ENCODE measurements at regions not wholly inside any gene's neighbourhood (a gene's known extent, or its start where the extent isn't known, plus 50 kb on each side); places are given as distances from the start of the nearest gene placed in this dataset.
"Not testable (repeated sequence)": the region's sequence is repeated elsewhere in the genome, so short reads cannot be mapped to it uniquely, and the experiment has no call there.

DNA sequence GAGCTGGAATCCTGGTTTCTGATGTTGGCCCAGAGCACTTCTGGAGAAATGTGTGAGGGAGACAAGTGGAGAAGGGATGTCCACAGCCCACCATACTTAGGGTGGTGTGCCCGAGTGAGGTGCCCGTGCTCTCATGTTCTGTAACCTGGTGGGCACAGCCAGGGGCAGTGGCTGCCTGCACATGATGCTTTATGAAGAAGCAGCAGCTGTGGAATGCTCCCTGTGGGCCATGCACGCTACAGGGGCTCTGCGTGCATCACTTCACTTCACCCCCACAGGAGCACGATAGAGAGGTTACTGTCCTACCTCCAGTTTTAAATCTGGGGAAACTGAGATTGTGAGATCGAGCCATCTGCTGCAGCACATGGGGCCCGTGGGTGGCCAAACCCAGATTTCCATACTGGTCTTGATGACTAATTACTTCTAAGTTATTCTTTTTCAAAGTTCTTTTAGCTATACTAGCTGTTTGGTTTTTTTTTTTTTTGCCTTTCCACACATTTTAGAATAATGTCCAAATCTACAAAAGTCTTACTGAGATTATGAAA lies 441.6 kb downstream of the GADD45G start:
- no peak for DNase-seq

- DNase-seq = no peak
These were observed 443.0 kb downstream of the GADD45G start for GRCh38 chr9:90047828-90048227.

- no peak for DNase-seq
These were observed 447.6 kb downstream of the GADD45G start for GRCh38 chr9:90052366-90052765.

- DNase-seq = no peak
These were observed 448.2 kb downstream of the GADD45G start for GRCh38 chr9:90053027-90053426.

GRCh38 chr9:90054810-90055209 lies 450.0 kb downstream of the GADD45G start:
- DNase-seq = peak; percentile 46

GRCh38 chr9:90055226-90055625 lies 450.4 kb downstream of the GADD45G start:
- DNase-seq = no peak

- DNase-seq = no peak
These were observed 452.5 kb downstream of the GADD45G start for GRCh38 chr9:90057361-90057760.

DNA sequence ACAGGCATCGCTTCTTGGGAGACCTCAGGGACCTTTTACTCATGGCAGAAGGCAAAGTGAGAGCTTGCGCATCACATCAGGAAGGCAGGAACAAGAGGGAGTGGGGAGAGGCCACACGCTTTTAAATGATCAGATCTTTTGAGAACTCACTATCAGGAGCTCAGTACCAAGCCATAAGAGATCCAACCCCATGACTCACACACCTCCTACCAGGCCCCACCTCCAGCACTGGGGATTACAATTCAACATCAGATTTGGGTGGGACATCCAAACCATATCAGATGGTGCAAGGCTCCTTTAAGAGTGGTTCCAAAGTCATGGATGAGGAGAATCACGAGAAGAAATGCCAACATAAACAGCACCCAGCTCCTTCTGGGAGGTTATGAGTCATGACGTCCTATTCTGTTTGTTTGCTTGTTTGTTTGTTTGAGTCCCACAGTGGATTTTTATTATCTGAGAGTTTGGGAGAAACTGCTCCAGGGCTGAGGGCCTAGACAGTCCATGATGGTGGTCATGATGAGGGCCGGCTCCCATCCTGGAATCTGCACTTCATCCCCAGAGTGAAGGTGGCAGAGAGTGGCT lies 453.5 kb downstream of the GADD45G start:
- no peak for DNase-seq

DNA sequence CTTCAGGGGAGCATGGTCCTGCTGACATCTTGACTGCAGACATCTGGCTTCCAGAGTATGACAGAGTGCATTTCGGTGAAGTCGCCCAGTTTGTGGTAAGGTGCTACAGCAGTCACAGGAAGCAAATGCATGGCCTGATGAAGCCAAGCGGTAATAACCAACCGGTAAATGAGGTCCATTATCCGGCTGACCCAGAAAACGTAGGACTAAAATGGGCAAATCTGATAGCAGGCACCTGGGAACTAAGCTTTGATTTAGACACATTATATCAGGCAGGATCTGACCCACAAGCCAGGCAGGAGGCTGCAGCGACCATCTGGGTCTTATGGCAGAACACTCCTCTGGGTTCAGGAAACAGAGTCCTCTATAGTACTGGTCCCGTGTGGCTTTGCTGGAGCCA lies 454.6 kb downstream of the GADD45G start:
- DNase-seq = no peak

GRCh38 chr9:90060256-90060655 lies 455.4 kb downstream of the GADD45G start:
- no peak for DNase-seq

DNA sequence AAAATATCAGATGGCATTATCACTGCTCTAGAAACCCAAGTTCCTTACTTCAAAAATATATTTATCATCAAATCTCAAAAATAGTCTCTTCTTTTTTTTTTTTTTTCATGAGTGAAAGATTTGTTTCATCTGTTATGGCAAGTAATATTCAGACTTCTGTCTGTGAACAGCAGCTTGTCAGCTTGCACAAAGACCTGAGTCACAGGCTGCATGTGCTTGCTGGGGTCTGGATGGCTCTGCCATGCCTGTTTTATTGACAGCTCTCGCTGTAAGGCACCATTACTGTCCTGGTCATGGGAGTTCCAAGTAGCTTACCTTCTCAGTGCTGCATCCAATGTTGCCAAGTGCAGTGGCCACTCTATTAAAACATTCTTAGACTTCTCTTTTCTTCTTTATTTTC lies 456.4 kb downstream of the GADD45G start:
- no peak for DNase-seq

- DNase-seq = no peak
These were observed 458.2 kb downstream of the GADD45G start for GRCh38 chr9:90062982-90063381.

DNA sequence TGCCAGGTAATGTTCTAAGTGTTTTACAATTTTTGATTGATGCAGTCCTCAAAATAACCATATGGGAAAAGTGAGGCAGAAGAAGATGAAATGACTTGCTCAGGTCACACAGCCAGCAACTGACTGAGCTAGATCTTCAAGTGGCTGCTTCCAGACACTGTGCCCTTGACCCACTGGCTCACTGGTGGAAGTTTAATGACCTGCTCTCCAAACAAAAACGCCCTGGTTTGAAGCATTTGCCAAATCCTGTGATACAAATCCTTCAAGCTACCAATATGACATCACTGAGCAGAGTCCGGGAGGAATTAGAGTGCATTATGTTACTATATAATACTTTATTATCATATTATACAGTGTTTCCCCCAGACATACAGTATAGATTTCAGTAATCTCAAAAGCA lies 459.4 kb downstream of the GADD45G start:
- no peak for DNase-seq

DNA sequence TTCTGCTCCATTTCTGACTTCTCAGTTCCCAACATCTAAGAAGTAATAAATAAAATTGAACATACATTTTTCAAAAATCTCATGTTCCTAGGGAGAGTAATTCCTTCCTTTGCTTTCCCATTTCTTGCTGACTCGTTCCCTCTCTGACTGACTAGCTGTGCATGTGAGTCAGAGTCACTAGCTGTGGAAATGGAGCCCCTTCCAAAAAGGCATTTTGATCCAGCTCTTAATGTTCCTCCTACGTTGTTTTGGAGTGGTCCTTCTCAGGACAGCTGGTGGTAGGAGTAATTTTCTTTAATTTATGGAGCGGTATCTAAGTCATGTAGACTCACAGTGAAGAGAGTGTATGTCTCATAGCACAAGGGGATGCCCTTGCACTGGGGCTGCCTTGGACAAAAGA lies 460.2 kb downstream of the GADD45G start:
- DNase-seq = no peak

DNA sequence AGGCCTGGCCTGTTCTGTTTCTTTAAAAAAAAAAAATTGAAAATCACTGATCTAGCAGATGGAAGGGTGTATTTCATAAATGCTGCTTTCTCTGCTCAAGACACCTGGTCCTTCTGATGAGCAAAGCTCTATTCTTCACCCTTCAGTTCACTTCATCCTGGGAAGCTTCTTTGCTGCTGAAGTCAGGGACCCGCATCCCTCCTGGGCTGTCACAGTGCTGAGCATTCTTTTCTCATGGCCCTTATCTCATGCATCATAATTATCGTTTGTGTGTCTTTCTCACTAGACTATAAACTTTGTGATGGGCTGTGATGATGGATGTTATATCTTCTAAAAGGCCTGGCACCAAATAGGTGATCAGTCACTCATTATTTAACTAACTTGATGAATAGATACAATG lies 461.0 kb downstream of the GADD45G start:
- no peak for DNase-seq

- DNase-seq = no peak
These were observed 464.3 kb downstream of the GADD45G start for GRCh38 chr9:90069085-90069484.

DNA sequence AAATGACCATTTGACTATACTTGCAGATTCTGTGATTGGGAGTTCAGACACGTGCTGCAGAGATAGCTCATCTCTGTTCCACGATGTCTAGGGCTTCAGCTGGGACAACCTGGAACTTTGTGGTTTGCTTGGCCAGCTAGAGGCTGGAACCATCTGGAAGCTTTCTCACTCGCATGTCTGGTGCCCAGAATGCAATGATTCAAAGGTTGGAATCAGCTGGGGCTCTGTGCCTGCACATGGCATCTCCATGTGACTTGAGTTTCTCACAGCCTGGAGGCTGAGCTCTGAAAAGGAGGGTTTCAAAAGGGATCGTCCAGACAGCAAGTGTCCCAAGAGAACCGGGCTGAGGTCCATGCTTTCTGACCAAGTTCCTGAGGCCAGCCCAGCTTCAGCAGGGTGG lies 465.2 kb downstream of the GADD45G start:
- DNase-seq = no peak

DNA sequence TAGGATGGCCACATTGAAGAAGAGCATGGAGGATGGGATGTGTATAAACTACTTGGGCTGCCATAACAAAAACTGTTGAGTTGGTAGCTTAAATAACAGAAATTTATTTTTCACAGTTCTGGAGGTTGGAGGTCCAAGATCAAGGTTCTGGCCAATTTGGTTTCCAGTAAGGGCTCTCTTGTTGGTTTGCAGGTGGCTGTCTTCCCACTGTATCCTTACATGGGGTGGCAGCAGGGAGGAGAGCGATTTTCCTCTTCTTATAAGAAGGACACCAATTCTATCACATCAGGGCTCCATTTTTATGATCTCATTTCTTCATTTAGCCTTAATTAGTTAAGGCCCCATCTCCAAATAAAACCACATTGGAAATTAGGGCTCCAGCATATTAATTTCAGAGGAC lies 465.7 kb downstream of the GADD45G start:
- no peak for DNase-seq

GRCh38 chr9:90070931-90071660 lies 466.3 kb downstream of the GADD45G start:
- DNase-seq = no peak

DNA sequence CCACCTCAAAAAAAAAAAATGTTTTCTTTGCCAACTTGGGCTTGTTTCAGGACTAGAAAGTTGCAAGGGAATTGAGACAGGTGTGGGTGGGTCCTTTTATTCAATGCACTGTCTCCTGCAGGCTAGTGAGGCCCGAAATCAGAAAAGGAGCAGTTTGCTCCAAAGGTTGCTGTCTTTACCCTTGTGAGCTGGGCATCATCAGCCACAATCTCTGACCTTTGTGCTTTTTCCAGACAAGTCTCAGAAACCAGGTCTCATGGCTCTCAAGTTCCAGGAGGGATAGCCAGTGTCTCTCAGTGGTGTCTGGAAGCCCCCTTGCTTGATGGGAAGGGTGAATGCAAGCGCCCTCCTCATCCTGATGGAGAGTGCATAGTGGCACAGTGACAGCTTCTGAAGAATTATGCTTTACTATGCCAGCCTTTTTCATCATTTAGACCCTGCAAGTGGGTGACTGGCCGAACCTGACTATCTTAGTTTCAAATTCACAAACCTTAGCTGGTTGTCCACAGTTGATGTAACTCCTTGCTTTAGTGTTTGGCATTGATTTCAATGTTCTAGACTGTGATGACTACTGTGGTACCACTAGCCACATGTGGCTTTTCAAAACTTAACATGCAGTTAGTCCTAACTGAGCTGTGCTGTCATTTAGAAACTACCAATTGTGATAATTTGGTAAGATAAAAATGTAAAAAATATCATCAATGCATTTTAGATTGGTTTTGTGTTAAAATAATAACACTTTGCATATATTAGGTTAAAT lies 468.6 kb downstream of the GADD45G start:
- DNase-seq = no peak

DNA sequence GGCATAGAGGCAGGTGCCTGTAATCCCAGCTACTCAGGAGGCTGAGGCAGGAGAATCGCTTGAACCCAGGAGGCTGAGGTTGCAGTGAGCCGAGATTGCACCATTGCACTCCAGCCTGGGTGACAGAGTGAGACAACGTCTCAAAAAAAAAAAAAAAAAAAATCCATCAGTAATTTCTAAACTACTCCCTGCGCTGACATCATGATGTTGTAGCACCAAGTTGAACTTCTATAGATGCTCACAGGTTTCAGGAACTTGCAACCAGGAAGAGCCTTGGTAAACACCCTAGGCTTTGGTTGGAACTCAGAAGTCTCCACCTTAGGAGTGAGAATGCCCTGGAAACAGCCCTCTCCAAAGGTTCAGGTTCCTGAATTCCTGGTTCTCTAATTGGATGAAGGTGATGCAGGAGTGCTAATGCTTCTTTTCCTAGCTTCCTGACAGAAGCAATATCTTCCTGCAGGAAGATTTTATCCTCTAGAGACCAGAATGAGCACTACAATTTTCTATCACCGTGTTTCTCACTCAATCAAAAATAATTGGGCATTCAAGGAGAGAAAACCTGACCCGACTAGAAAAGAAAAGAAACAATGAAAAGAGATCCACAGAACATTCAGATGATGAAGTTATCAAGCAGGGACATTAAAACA lies 469.6 kb downstream of the GADD45G start:
- no peak for DNase-seq

DNA sequence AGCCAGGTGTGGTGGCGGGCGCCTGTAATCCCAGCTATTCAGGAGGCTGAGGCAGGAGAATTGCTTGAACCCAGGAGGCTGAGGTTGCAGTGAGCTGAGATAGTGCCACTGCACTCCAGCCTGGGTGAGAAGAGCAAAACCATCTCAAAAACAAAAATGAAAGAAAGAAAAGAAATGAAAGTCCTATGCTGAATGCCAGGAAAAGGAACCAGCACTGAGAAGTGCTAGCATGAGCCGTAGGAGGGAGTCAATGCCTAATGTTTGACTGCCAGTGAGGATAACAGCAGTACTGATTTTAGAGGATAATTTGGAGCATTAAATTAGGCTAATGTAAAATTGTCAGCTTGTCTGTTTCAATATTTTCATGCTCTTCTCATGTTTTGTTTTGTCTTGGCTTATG lies 472.8 kb downstream of the GADD45G start:
- DNase-seq = not testable (repeated sequence)

DNA sequence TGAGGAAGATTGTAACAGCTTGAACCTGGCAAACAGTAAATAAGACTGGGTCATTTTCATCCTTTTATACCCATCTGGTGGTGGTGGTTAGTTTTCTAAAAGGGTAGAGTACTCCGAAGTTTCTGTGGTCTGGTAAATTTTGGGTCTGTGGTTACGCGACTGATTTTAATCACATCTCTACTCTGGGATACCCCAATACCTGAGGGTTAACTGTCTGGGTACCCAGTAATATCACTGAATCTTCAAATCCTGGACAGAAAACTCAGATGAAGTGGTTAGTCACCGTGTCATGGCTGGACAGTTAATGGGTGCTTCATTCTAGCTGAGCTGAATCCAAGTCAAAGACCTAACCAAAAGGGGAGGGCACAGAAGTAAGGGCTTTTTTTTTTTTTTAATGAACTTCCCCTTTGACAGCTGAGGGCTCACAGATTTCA lies 474.2 kb downstream of the GADD45G start:
- DNase-seq = no peak
